Neuronal stem cell (in vitro differentiated cells): ENCODE measurements at regions not wholly inside any gene's neighbourhood (a gene's known extent, or its start where the extent isn't known, plus 50 kb on each side); places are given as distances from the start of the nearest gene placed in this dataset.

ENCODE experiments used
- DNase-seq: peaks from one replicate; pipeline ENCODE4 v3.0.0-alpha.2; 2013; ENCODE audit warnings: low spot score
- H2AFZ ChIP-seq: one replicate; pipeline ENCODE4 v1.6.1; 2013; ENCODE audit warnings: mild to moderate bottlenecking, low read length, inconsistent platforms
- H2AK5ac ChIP-seq: 2 replicates; pipeline ENCODE4 v1.6.1; 2013; ENCODE audit warnings: low read depth, mild to moderate bottlenecking, inconsistent platforms, low read length, moderate library complexity, mixed read lengths
- H2BK120ac ChIP-seq: 2 replicates; pipeline ENCODE4 v1.6.1; 2013; ENCODE audit warnings: low read depth, mild to moderate bottlenecking, inconsistent platforms, low read length, moderate library complexity, mixed read lengths
- H2BK12ac ChIP-seq: one replicate; pipeline ENCODE4 v1.6.1; 2013; ENCODE audit warnings: low read length, inconsistent platforms
- H2BK15ac ChIP-seq: 2 replicates; pipeline ENCODE4 v1.6.1; 2013; ENCODE audit warnings: mild to moderate bottlenecking, low read length, inconsistent platforms, mixed read lengths
- H2BK5ac ChIP-seq: one replicate; pipeline ENCODE4 v1.6.1; 2013; ENCODE audit warnings: inconsistent platforms, mild to moderate bottlenecking, low read length, moderate library complexity
- H3K14ac ChIP-seq: one replicate; pipeline ENCODE4 v1.6.1; 2013; ENCODE audit warnings: low read length, inconsistent platforms
- H3K18ac ChIP-seq: 2 replicates; pipeline ENCODE4 v1.6.1; 2013; ENCODE audit warnings: low read length, inconsistent platforms
- H3K23ac ChIP-seq: 2 replicates; pipeline ENCODE4 v1.6.1; 2013; ENCODE audit warnings: low read depth, mild to moderate bottlenecking, mixed read lengths, low read length, inconsistent platforms; ENCODE audit not compliant: poor library complexity
- H3K27ac ChIP-seq: replicated peaks from 3 replicates; pipeline ENCODE4 v1.5.1; 2013; ENCODE audit warnings: low read length, inconsistent platforms
- H3K27me3 ChIP-seq, 3 experiments: 2 replicates each; pipeline ENCODE4 v1.6.1; 2013; ENCODE audit warnings: low read length in 3 of 3, mild to moderate bottlenecking in 2 of 3, inconsistent platforms in 1 of 3, low read depth in 1 of 3, mixed read lengths in 1 of 3, moderate library complexity in 1 of 3; ENCODE audit not compliant: control insufficient read depth in 3 of 3, insufficient read depth in 3 of 3
- H3K36me3 ChIP-seq, 2 donors: replicated peaks in 1 of 2; 2 replicates each; pipeline ENCODE4 v1.6.1; 2013; ENCODE audit warnings: low read length in 2 of 2; ENCODE audit not compliant: control insufficient read depth in 2 of 2, insufficient read depth in 2 of 2
- H3K4ac ChIP-seq: 2 replicates; pipeline ENCODE4 v1.6.1; 2013; ENCODE audit warnings: inconsistent platforms, mild to moderate bottlenecking, low read length, moderate library complexity
- H3K4me1 ChIP-seq, 2 donors: 1 replicate in 1 of 2; 2 replicates in 1 of 2; pipeline ENCODE4 v1.6.1; 2013; ENCODE audit warnings: low read length in 2 of 2, low read depth in 1 of 2; ENCODE audit not compliant: control insufficient read depth in 2 of 2, insufficient read depth in 1 of 2
- H3K4me2 ChIP-seq: one replicate; pipeline ENCODE4 v1.6.1; 2013; ENCODE audit warnings: mild to moderate bottlenecking, low read length, inconsistent platforms; ENCODE audit not compliant: insufficient read depth, poor library complexity, severe bottlenecking
- H3K4me3 ChIP-seq, 2 donors: 2 replicates each; pipeline ENCODE4 v1.5.1; 2013; ENCODE audit warnings: low read length in 2 of 2, mild to moderate bottlenecking in 2 of 2, inconsistent platforms in 1 of 2, moderate library complexity in 1 of 2
- H3K79me1 ChIP-seq: one replicate; pipeline ENCODE4 v1.6.1; 2013; ENCODE audit warnings: low read depth, mild to moderate bottlenecking, inconsistent platforms, low read length, moderate library complexity
- H3K9ac ChIP-seq: one replicate; pipeline ENCODE4 v1.6.1; 2013; ENCODE audit warnings: mild to moderate bottlenecking, low read depth, low read length, inconsistent platforms; ENCODE audit not compliant: poor library complexity
- H3K9me3 ChIP-seq, 2 donors: replicated peaks in 1 of 2; 2 replicates each; pipeline versions ENCODE3 to v1.6.1; 2013; ENCODE audit warnings: low read length in 2 of 2, mild to moderate bottlenecking in 2 of 2, inconsistent platforms in 1 of 2, low read depth in 1 of 2, mixed read lengths in 1 of 2, moderate library complexity in 1 of 2; ENCODE audit not compliant: control insufficient read depth in 2 of 2, insufficient read depth in 1 of 2
- H4K8ac ChIP-seq: one replicate; pipeline ENCODE4 v1.6.1; 2013; ENCODE audit warnings: low read depth, mild to moderate bottlenecking, inconsistent platforms, low read length, moderate library complexity
- H4K91ac ChIP-seq: one replicate; pipeline ENCODE4 v1.6.1; 2013; ENCODE audit warnings: low read length, low read depth, mild to moderate bottlenecking, inconsistent platforms; ENCODE audit not compliant: poor library complexity
- WGBS, 2 donors: extraction: QIAGEN DNeasy Blood & Tissue Kit; methylation state at CpG; one replicate each; pipeline ENCODE4 v1.1.7; 2013; ENCODE audit warnings: missing lambda C conversion rate in 2 of 2, mixed read lengths in 1 of 2; ENCODE audit not compliant: insufficient read length in 2 of 2, insufficient replicate concordance in 1 of 2; ENCODE audit errors: extremely low coverage in 2 of 2; 5-methylcytosine and 5-hydroxymethylcytosine counted together

DNA sequence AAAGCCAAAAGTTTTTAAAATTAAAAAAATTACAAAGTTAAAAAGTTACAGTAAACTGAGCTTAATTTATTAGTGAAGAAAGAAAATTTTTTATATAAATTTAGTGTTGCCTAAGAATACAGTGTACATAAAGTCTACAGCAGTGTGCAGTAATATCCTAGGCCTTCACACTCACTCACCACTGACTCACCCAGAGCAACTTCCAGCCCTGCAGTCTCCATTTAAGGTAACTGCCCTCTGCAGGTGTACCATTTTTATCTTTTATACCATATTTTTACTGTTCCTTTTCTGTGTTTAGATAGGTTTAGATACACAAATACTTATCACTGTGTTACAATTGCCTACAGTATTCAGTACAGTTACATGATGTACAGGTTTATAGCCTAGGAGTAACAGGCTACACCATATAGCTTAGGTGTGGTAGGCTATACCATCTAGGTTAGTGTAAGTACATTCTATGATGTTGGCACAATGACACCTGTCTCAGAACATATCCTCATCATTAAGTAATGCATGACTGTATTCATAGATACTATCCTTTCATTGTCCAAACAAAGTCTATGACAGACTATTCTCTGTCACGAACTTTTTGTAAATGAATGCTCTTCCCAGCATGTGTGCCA lies 78.6 kb upstream of the PBX1 start:
- H3K36me3 ChIP-seq, result no peaks in the 10 kb centered on the region
- no peak overlapping the region for H2BK12ac ChIP-seq
- H3K79me1 ChIP-seq, result no peaks in the 10 kb centered on the region
- no peak overlapping the region for H3K4me2 ChIP-seq
- no peak overlapping the region for H3K14ac ChIP-seq
- no peak overlapping the region for H2AK5ac ChIP-seq
- no peak overlapping the region for H3K9ac ChIP-seq
- no peak for DNase-seq
- no peak overlapping the region for H3K4ac ChIP-seq
- no peak overlapping the region for H3K27ac ChIP-seq
- no peak overlapping the region for H3K4me3 ChIP-seq
- no peaks in the 10 kb centered on the region for H3K4me1 ChIP-seq
- H2BK5ac ChIP-seq, result no peak overlapping the region
- H4K91ac ChIP-seq, result no peak overlapping the region
- H2BK120ac ChIP-seq, result no peak overlapping the region
- H2BK15ac ChIP-seq, result no peak overlapping the region
- peaks cover 0 to 3% (median 0%) of the 10 kb centered on the region in 3 experiments for H3K27me3 ChIP-seq
- no peak overlapping the region for H4K8ac ChIP-seq
- no peak overlapping the region for H3K18ac ChIP-seq
- no peak overlapping the region for H3K23ac ChIP-seq
- no peak overlapping the region for H2AFZ ChIP-seq
- WGBS, 2 donors, result no CpG with 5 or more reads among the region's 1 CpG
- no peaks in the 10 kb centered on the region for H3K9me3 ChIP-seq

DNA sequence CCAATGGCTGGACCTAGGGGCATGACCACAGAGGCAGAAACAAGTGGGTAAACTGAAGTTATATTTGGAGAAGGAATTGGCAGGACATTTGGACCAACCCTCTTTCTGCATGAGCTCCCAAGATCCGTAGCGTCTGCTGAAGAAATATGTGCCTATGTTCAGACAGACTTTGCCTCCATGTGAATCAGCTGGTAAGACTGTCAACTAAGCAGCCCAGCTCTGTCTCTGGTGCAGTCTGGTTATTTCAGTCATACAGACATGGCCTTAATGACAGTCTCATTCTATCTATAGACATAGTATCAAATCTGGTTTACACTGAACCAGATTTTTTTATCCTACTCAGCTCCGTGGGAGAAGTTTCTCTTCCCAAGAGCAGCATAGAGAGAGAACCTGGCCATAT lies 63.1 kb upstream of the PBX1 start:
- no peak overlapping the region for H3K4ac ChIP-seq
- H2BK12ac ChIP-seq, result no peak overlapping the region
- H3K4me1 ChIP-seq, result no peaks in the 10 kb centered on the region
- H3K18ac ChIP-seq, result no peak overlapping the region
- H3K4me2 ChIP-seq, result no peak overlapping the region
- no peak overlapping the region for H2BK5ac ChIP-seq
- H2AK5ac ChIP-seq, result no peak overlapping the region
- peaks cover 0 to 6% (median 0%) of the 10 kb centered on the region in 3 experiments for H3K27me3 ChIP-seq
- H3K9me3 ChIP-seq, result no peaks in the 10 kb centered on the region
- H3K27ac ChIP-seq, result no peak overlapping the region
- H3K23ac ChIP-seq, result no peak overlapping the region
- no peak overlapping the region for H3K4me3 ChIP-seq
- H3K14ac ChIP-seq, result no peak overlapping the region
- H2BK120ac ChIP-seq, result no peak overlapping the region
- no peaks in the 10 kb centered on the region for H3K36me3 ChIP-seq
- no CpG with 5 or more reads among the region's 3 CpGs for WGBS, 2 donors
- H2AFZ ChIP-seq, result no peak overlapping the region
- no peaks in the 10 kb centered on the region for H3K79me1 ChIP-seq
- no peak for DNase-seq
- no peak overlapping the region for H4K91ac ChIP-seq
- no peak overlapping the region for H3K9ac ChIP-seq
- H2BK15ac ChIP-seq, result no peak overlapping the region
- H4K8ac ChIP-seq, result no peak overlapping the region

DNA sequence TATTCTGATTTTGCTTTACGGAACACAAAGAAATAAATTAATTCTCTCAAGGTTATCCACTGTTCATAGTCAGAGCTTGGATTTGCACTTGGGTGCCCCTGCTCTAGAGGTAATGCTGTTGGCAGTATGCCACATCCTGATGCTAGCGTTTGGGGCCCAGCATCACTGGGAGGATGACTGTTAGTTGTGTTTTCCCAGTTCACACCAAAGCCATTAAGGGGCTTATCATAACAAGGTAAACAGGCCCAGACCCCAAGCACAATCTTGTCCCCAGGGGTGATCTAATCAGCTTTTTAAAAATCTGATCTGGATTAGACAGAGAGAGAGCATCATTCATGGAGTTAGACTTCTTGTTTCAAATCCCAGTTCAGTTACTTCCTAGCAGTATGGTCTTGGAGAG lies 60.2 kb upstream of the PBX1 start:
- DNase-seq, result no peak
- Histone ChIP-seq H2BK120ac (no peak overlapping the region), H2BK12ac (no peak overlapping the region), H3K9me3 (no peaks in the 10 kb centered on the region), H3K23ac (no peak overlapping the region), H2AK5ac (no peak overlapping the region), H2AFZ (no peak overlapping the region), H3K4me2 (no peak overlapping the region), H3K27ac (no peak overlapping the region), H3K27me3 (peaks cover 0 to 6% (median 0%) of the 10 kb centered on the region in 3 experiments), H3K18ac (no peak overlapping the region), H3K14ac (no peak overlapping the region), H2BK5ac (no peak overlapping the region), H3K4me1 (no peaks in the 10 kb centered on the region), H4K8ac (no peak overlapping the region), H3K4me3 (no peak overlapping the region), H4K91ac (no peak overlapping the region), H2BK15ac (no peak overlapping the region), H3K79me1 (no peaks in the 10 kb centered on the region), H3K4ac (no peak overlapping the region), H3K36me3 (no peaks in the 10 kb centered on the region), H3K9ac (no peak overlapping the region)
- no CpG with 5 or more reads among the region's 2 CpGs for WGBS, 2 donors

DNA sequence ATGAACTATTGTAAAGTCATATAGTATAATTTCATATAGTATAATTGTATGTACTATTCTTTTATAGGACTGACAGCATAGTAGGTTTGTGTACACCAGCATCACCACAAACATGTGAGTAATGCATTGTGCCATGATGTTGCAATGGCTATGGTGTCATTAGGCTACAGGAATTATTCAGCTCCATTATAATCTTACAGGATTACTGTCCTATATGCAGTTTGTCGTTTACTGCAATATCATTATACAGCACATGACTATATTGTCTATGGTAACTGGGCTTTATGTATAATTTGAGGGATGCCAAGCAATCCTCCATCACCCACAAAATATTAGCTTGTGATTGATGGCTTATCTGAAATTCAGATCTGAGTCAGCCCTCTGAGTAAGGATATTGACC lies 54.2 kb upstream of the PBX1 start:
- no CpG with 5 or more reads among the region's 1 CpG for WGBS, 2 donors
- Histone ChIP-seq H4K8ac (no peak overlapping the region), H3K9ac (no peak overlapping the region)

More for the DNA sequence above, 54.2 kb upstream of the PBX1 start:
- H3K27ac ChIP-seq, result no peak overlapping the region
- H3K27me3 ChIP-seq, result no peaks in the 10 kb centered on the region
- H2BK12ac ChIP-seq, result no peak overlapping the region
- H2AFZ ChIP-seq, result no peak overlapping the region
- H3K9me3 ChIP-seq, result no peaks in the 10 kb centered on the region
- no peak overlapping the region for H2BK15ac ChIP-seq
- no peaks in the 10 kb centered on the region for H3K79me1 ChIP-seq
- H3K4ac ChIP-seq, result no peak overlapping the region
- H3K23ac ChIP-seq, result no peak overlapping the region
- H3K4me2 ChIP-seq, result no peak overlapping the region
- no peak overlapping the region for H4K91ac ChIP-seq
- no peak overlapping the region for H2BK5ac ChIP-seq
- no peaks in the 10 kb centered on the region for H3K4me1 ChIP-seq
- no peaks in the 10 kb centered on the region for H3K36me3 ChIP-seq
- H2AK5ac ChIP-seq, result no peak overlapping the region
- H3K4me3 ChIP-seq, result no peak overlapping the region
- no peak overlapping the region for H3K18ac ChIP-seq
- DNase-seq, result no peak
- H2BK120ac ChIP-seq, result no peak overlapping the region
- H3K14ac ChIP-seq, result no peak overlapping the region
